ENCODE measurements at regions not wholly inside any gene's neighbourhood (a gene's known extent, or its start where the extent isn't known, plus 50 kb on each side); places are given as distances from the start of the nearest gene placed in this dataset.

DNA sequence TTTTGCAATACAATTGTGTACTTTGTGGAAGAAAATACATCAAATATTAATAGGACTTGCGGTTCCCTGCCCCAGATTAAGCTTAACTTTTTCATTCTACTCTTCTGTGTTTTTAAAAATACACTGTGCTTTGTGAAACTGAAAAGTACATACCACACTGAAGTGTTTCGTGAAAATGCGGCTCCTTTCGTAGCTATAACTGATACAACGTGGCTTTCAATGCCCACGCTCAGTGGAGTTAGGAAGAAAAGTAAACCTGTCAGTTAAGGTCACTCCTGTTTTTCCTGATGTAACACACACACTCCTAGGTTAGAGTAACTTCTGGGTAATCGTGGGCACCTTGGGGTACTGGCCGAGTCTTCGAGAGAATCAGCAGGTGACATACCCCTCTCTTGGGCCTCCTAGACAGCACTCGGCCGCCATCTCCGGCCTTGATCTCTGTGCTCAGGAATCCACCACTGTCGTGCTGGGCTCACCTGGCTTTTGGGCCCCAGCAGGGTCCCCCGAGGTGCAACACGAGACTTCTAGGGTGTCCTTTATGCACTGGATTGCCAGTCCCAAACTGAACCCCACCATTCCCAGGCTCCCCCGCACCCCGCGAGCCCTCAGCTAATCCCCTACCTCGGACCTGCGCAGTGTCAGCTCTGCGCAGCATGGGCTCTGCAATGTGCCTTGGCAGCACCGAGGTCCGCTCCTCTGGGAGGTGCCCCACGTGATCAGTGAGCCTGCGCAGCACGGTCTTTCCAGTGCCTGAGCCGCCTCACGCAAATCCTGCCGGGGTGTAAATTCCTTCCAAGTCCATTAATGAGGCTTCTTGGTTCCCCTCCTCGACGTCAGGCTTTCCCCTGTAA is 162.6 kb upstream of the INTU start:
- no peak for TF ChIP-seq CTCF (IDR thresholded peaks at IDR 0.05)
- TF ChIP-seq POLR2AphosphoS5 (IDR thresholded peaks at IDR 0.05), result no peak
- TF ChIP-seq POLR2A (IDR thresholded peaks at IDR 0.05), result no peak
